ENCODE measurements at regions not wholly inside any gene's neighbourhood (a gene's known extent, or its start where the extent isn't known, plus 50 kb on each side); places are given as distances from the start of the nearest gene placed in this dataset.
"Not testable (repeated sequence)": the region's sequence is repeated elsewhere in the genome, so short reads cannot be mapped to it uniquely, and the experiment has no call there.

GRCh38 chr1:109857702-109858101 is 52.9 kb upstream of the CSF1 start:
- not testable (repeated sequence) for DNase-seq

- DNase-seq = not testable (repeated sequence)
Measured at GRCh38 chr1:109855986-109856385, 54.7 kb upstream of the CSF1 start.

GRCh38 chr1:109853972-109854371 is 56.7 kb upstream of the CSF1 start:
- DNase-seq = not testable (repeated sequence)

GRCh38 chr1:109852221-109853015 is 58.2 kb upstream of the CSF1 start:
- not testable (repeated sequence) for DNase-seq

- no peak for DNase-seq
Measured at GRCh38 chr1:109850827-109851226, 59.8 kb upstream of the CSF1 start.

GRCh38 chr1:109850194-109850593 is 60.5 kb upstream of the CSF1 start:
- DNase-seq = no peak

GRCh38 chr1:109849655-109850054 is 61.0 kb upstream of the CSF1 start:
- DNase-seq = no peak

GRCh38 chr1:109847251-109847650 is 63.4 kb upstream of the CSF1 start:
- no peak for DNase-seq

- no peak for DNase-seq
Measured at GRCh38 chr1:109846846-109847245, 63.8 kb upstream of the CSF1 start.

GRCh38 chr1:109846162-109846561 is 64.5 kb upstream of the CSF1 start:
- DNase-seq = no peak

- DNase-seq = no peak
Measured at GRCh38 chr1:109845658-109846057, 65.0 kb upstream of the CSF1 start.

- DNase-seq = no peak
Measured at GRCh38 chr1:109844609-109845008, 66.0 kb upstream of the CSF1 start.

- no peak for DNase-seq
Measured at GRCh38 chr1:109840011-109840629, 70.5 kb upstream of the CSF1 start.

- DNase-seq = not testable (repeated sequence)
Measured at GRCh38 chr1:109839276-109839675, 71.4 kb upstream of the CSF1 start.

GRCh38 chr1:109838838-109839240 is 71.8 kb upstream of the CSF1 start:
- DNase-seq = no peak

GRCh38 chr1:109837852-109838570 is 72.6 kb upstream of the CSF1 start:
- DNase-seq = no peak

GRCh38 chr1:109835645-109836044 is 71.9 kb upstream of the EPS8L3 start:
- DNase-seq = not testable (repeated sequence)

- DNase-seq = no peak
Measured at GRCh38 chr1:109834951-109835350, 71.2 kb upstream of the EPS8L3 start.

- DNase-seq = no peak
Measured at GRCh38 chr1:109832945-109833344, 69.2 kb upstream of the EPS8L3 start.

GRCh38 chr1:109828756-109829505 is 65.2 kb upstream of the EPS8L3 start:
- DNase-seq = no peak

GRCh38 chr1:109827986-109828385 is 64.3 kb upstream of the EPS8L3 start:
- DNase-seq = no peak

GRCh38 chr1:109827466-109827865 is 63.7 kb upstream of the EPS8L3 start:
- no peak for DNase-seq

- no peak for DNase-seq
Measured at GRCh38 chr1:109826930-109827349, 63.2 kb upstream of the EPS8L3 start.

Data from amniotic stem cell (primary cell).